ENCODE measurements at regions not wholly inside any gene's neighbourhood (a gene's known extent, or its start where the extent isn't known, plus 50 kb on each side); places are given as distances from the start of the nearest gene placed in this dataset.

DNA sequence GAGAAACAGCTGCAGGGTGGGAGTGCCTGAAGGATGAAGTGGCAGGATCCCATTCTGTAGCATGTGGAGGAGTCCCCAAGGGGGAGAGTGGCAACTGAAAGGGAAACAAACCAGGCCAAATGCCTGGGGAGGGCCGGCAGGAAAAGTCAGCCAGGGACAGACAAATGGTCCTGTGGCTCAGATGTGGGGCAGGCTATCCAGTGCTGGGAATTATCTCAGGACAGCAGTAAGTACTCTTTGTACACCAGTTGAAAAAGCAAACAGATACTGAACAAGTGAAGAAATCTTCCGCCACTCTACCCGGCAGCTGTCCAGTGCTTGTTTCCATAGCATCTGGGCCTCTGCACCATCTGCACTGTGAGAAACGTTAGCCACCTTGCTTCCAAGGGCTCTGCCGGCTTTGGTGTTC, 408.9 kb downstream of the LRATD1 start:
- TF ChIP-seq, protein P1, sequence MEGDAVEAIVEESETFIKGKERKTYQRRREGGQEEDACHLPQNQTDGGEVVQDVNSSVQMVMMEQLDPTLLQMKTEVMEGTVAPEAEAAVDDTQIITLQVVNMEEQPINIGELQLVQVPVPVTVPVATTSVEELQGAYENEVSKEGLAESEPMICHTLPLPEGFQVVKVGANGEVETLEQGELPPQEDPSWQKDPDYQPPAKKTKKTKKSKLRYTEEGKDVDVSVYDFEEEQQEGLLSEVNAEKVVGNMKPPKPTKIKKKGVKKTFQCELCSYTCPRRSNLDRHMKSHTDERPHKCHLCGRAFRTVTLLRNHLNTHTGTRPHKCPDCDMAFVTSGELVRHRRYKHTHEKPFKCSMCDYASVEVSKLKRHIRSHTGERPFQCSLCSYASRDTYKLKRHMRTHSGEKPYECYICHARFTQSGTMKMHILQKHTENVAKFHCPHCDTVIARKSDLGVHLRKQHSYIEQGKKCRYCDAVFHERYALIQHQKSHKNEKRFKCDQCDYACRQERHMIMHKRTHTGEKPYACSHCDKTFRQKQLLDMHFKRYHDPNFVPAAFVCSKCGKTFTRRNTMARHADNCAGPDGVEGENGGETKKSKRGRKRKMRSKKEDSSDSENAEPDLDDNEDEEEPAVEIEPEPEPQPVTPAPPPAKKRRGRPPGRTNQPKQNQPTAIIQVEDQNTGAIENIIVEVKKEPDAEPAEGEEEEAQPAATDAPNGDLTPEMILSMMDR (IDR thresholded peaks at IDR 0.05; ENCODE audit: low read length, missing control alignments), result no peak
- DNase-seq (ENCODE audit: low read depth), result no peak
- no peak overlapping the region for H3K4me3 ChIP-seq (replicated peaks; ENCODE audit: low read depth, low read length)

DNA sequence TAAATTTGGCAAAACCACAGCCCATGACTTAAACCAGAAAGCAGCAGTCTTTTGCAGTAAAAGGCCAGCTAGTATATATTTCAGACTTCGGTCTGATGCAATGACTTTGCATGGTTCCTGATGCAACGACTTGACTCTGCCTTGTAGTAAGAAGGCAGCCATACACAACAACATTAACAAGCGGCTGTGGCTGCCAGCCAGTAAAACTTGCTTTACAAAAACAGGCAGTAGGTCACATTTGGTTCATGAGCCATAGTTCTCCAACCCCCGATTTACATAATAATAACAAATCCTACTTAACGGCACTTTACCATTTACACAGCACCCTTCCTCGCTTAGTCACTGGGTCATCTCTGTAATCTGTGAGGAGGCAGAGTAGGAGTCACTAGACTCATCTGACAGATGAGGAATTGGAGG, 410.3 kb downstream of the LRATD1 start:
- peak; percentile 4 for DNase-seq (ENCODE audit: low read depth)
- TF ChIP-seq, protein P1 (IDR thresholded peaks at IDR 0.05; ENCODE audit: low read length, missing control alignments), result no peak
- H3K4me3 ChIP-seq (replicated peaks; ENCODE audit: low read depth, low read length), result no peak overlapping the region

DNA sequence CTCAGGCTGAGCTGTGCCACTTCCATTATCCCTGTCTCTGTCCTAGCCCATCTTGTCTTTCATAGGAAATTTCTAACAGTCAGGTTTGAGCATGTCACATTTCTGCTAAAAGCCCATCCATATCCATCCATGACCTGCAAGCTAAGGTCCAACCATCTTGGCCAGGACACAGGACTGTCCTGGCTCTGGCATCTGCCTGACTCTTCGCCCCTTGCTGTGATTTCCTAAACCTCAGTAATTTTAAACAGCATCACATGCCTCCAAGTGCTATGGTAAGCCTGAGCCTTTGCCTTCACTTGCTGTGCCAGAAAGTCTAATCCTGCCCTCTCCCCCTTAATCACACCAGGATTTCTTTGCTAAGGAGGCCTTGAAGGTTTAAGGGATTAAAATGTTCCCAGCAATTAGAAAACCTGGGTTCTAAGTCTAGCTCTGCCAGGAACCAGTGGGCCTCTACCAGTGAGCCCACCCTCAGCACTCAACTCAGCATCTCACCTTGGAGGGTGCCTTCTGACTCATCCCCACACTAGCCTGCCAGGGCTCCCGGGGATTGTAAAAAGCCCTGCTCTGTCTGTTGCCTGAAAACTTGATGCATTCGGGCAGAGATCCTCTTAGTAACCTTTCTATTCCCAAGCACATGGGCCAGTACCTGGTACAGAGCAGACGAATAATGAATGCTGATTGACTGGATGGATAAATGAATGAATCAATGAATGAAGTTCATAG, 411.0 kb downstream of the LRATD1 start:
- TF ChIP-seq, protein P1 (IDR thresholded peaks at IDR 0.05; ENCODE audit: low read length, missing control alignments), result no peak
- DNase-seq (ENCODE audit: low read depth), result no peak
- no peak overlapping the region for H3K4me3 ChIP-seq (replicated peaks; ENCODE audit: low read depth, low read length)

DNA sequence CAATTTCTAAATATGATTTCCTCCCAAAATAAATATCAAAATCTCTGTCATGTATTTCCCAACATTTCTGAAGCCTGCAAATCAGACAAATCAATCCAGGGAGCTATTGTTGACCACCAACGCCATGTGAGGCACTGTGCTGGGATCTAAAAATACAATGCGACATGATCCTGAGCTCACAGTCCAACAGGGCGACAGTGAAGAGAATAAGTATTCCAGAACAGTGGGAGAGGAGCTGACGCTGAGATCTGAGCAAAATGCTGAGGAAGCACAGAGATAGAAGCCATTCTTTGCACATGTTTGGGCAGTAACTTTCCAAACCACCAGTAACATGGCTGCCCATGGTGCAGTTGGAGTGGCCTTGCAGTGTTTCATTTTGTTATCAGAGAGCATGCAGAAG, 412.5 kb downstream of the LRATD1 start:
- H3K4me3 ChIP-seq (replicated peaks; ENCODE audit: low read depth, low read length), result no peak overlapping the region
- DNase-seq (ENCODE audit: low read depth), result no peak
- TF ChIP-seq, protein P1 (IDR thresholded peaks at IDR 0.05; ENCODE audit: low read length, missing control alignments), result no peak

DNA sequence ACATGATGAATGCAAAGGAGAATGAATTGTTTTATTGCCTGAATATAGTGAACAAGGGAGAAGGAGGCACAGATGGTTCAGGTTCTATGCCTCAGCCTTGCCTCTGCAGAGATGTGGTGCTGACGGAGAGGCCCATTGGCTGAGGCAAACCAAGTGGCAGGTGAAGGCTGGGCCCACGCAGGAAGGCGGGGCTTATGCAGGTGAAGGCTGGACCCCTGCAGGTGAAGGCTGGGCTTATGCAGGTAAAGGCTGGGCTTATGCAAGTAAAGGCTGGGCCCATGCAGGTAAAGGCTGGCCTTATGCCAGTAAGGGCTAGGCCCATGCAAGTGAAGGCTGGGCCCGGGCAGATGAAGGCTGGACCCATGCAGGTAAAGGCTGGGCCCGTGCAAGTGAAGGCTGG, 414.7 kb downstream of the LRATD1 start:
- H3K4me3 ChIP-seq (replicated peaks; ENCODE audit: low read depth, low read length), result no peak overlapping the region
- no peak for DNase-seq (ENCODE audit: low read depth)
- TF ChIP-seq, protein P1 (IDR thresholded peaks at IDR 0.05; ENCODE audit: low read length, missing control alignments), result no peak

DNA sequence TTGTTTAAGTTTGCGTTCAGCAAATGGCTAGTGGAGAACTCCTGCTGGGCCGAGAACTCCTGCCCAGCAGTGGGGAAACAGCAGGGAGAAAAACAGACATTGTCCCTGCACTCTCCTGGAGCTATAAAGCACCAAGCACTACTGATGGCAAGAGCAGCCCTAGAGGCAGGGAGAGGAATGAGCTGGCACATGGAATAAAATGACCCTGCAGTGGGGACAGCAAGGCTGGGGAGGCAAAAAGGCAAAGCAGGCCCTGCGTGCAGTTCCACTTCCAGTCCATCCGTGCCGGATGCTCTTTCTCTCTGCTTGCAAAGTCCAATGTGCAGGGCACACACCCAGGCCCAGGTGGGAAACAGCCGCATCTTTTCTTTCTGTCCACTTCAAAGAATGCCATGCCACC, 415.5 kb downstream of the LRATD1 start:
- TF ChIP-seq, protein P1 (IDR thresholded peaks at IDR 0.05; ENCODE audit: low read length, missing control alignments), result no peak
- DNase-seq (ENCODE audit: low read depth), result no peak
- H3K4me3 ChIP-seq (replicated peaks; ENCODE audit: low read depth, low read length), result no peak overlapping the region

Measured in fibroblast of pulmonary artery (primary cell).